Pulmonary artery endothelial cell (primary cell): ENCODE measurements at regions not wholly inside any gene's neighbourhood (a gene's known extent, or its start where the extent isn't known, plus 50 kb on each side); places are given as distances from the start of the nearest gene placed in this dataset.
"Not testable (repeated sequence)": the region's sequence is repeated elsewhere in the genome, so short reads cannot be mapped to it uniquely, and the experiment has no call there.

Experiments used
- DNase-seq: peaks from one replicate; pipeline ENCODE4 v3.0.0-alpha.2; 2011; ENCODE audit warnings: low read depth, low spot score

DNA sequence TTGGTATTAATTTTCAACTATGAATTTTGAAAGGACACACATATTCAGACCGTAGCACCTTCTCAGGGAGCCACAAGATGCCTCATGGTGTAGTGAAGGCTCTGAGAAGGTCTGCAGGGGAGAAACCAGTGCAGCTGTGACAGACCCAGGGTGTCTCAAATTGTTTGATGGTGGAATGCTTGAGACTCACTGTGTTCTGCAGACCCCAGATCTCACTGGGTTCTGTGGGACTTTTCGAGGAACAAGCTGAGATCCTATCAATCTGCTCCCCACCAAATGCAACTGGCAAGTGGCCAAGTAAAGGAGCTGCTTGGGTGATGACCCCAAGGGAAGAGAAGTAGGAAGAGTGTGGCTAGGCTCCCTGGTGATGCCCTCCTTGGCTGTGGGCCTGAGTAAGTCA, 130.5 kb upstream of the UNC5B start:
- DNase-seq = no peak

DNA sequence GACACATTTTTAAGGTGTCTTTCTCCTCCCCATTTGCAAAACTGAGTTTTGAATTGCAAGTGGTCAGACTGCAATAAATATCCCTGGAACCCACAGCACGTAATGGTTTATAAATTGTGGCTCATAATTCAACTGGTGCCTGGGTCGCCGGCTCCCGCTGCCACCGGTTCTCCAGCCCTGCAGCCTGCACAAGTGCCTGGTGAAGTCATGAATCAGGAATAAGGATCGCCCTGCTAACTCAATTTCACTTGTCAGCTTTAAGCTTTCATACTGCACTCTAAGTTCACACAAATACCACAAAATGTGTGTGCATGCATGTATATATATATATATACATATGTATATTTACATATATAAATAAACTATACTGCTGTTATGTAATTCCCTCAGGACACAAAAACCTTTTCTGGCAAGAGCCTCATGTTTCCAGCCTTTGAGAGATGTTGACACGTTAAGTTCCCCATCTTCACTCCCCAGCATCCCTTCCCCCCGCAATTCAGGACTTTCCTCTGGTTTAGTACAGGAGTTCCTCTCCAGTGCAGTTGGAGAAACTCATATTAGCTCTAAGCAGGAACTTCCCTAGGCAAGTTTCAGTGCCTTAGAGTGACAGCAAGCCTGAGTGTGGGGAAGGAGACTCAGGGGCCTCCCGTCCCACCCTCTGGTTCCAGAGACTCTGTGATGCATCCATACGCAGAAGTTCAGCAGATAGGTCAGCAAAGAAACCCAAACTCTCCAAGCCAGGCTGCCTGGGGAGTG, 129.2 kb upstream of the UNC5B start:
- DNase-seq = no peak

DNA sequence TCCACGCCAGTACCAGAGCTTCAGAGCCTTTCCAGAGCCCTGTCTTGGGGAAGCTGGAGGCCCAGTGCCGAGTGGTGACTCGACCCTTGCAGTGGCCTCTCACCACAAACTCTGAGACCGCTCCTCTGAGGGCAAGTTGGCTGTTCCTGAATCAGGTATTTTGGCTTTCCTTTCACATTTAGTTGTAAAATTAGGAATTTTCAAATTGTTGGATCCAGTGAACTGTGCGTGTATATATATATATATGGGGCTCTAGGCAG, 128.7 kb upstream of the UNC5B start:
- no peak for DNase-seq

DNA sequence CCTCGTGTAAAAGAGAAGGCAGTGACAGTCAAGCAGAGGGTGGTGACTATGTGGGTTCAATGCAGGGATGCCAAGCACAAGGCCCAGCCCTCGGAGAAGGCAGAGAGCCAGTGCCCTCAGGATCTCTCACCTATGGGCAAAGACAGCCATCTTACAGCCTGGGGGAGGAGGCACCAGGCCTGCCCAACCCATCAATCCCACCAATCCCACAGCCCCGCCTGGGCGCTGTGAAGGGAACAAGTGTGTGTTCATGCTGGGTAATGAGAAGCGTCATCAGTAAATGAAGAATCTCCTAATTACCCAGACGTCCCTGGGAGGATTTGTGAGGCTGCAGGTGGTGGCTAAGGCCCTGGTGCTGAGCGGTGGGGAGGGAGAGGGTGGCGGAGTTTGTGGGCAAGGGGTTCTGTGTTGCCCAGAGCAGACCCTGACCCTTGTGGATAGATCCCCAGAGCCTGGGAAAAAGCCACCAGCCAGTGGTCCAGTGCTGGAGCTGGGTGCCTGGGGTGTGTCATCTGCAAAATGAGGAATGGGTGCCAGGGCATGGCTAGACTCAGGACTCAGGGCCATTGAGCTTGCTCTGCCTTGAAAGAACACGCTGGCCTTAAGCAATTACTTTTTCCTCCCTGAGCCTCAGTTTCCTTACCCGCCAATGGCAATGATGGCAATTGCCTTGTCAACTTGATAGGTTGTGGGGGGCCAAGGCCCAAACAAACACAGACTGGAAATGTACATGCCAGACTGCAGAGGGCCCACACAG, 128.1 kb upstream of the UNC5B start:
- DNase-seq = no peak

DNA sequence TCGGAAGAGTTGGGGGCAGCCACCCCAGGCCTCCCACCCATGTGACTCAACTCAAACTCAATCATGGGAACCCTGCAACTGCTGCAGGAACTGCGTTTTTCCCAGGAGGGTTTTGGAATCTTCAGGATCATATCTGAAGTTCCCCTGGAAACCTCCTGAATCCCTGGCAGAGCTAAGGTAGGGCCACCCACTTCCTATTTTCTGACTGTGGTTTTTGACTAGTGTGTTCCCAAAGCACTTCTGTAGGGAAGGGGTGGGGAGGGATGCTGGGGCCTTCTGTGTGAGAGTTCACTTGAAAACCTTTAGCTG, 127.6 kb upstream of the UNC5B start:
- DNase-seq = no peak

DNA sequence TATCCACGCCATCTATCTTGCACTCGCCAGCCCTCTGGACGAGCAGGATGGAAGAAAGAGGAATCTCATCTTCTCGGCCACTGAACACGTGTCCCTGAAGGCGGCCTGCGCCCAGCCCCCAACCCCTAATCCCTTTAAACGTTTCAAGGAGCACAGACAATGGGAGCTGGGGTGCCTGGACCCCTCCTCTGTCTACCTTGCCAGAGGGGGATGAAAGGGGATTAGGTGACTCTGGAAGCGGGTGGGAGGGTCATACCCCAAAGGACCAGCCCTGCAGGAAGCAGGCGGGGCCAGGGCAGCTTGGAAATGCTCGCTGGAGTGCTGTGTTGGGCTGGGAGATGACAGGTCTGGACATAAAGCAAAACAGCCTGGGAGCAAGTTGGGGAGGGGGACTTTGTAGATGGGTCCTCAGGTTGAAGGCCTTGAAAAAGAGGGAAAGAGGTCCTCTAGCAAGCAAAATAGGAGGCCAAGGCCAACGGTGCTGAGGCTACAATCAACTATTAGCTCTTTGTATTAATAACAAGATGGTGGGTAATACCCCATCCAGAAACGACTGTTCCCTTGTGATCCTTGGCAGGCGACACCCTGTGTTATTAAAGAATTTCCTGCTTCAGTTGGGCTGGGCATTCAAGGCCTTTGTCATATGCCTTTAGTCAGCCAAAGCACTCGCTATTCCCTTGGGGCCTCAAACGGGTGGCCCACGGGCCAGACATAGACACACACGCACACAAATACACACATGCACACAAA, 126.5 kb upstream of the UNC5B start:
- no peak for DNase-seq

- no peak for DNase-seq
Observed at GRCh38 chr10:71086439-71087080, 125.8 kb upstream of the UNC5B start.

DNA sequence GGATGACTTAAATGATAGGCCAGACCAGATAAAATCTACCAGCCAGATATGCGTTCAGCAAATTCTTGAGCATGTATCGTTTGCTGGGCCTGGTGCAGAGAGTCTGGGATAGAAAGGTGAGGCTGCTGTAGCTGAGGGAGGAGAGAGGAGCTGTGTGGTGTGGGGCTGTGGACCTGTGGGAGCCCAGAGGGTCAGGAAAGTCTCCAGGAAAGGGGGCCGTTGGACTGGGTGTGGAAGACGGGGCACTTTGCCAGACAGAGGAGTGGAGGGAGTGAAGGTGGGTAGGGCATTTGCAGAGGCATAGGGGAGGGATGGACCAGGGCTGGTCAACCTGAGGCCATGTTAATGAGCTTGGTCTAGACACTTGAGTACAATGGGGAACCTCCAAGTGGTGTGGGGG, 124.7 kb upstream of the UNC5B start:
- DNase-seq = no peak

DNA sequence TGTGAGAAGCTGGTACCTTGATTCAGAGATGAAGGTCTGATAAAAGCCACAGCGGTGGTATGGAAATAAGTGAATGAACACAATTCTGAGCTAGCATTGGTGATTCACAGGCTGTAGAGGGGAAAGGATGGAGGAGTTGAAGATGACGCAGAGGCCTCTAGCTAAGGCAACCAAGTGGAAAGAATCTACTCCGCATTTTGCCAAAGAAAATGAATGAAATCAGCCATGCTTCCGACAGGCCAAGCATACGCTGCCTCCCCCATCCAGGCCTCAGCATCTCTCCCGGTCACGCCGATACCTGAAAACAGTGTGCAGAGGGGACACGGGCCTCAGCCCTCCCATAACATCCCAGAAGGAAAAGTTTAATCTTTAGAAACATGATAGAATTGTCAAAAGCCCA, 124.3 kb upstream of the UNC5B start:
- DNase-seq = no peak

GRCh38 chr10:71088578-71088977, 123.8 kb upstream of the UNC5B start:
- not testable (repeated sequence) for DNase-seq

DNA sequence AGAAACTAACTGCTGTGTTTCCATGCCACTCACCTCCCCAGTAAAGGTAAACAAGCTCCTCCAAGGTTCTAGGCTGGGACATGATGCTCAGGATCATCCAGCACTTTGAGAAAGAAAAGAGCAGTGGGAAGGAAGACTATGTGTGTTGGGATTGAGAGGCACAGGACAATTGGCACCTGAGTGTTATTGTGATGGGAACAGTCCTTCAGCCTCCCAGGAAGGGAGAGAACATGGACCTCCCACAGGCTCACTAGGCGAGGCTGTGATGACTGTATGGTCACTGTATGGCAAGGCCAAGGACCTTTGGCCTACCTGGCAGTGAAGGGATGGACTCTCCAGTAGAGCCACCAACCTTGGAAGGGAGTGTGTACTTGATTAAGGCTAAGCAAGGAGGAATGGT, 123.2 kb upstream of the UNC5B start:
- no peak for DNase-seq

- no peak for DNase-seq
Observed at GRCh38 chr10:71090330-71090729, 122.0 kb upstream of the UNC5B start.

DNA sequence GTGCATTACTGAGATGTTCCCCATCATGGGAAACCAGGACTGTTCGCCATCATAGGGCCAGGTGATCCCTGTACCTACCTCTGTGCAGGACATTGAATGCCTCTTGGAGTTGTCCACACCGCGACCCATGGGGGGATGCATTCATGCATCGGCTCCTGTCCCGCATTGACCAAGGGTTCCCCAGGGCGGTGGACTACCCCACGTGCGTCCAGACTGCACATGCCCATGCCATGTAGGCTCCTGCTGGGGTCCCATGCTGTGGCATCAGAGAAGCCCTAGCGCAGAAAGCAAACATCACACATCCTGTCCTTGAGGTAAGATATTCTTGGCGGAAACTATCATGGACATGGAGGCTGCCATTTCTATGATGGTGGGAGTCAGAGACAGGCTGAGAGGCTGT, 121.6 kb upstream of the UNC5B start:
- no peak for DNase-seq

DNA sequence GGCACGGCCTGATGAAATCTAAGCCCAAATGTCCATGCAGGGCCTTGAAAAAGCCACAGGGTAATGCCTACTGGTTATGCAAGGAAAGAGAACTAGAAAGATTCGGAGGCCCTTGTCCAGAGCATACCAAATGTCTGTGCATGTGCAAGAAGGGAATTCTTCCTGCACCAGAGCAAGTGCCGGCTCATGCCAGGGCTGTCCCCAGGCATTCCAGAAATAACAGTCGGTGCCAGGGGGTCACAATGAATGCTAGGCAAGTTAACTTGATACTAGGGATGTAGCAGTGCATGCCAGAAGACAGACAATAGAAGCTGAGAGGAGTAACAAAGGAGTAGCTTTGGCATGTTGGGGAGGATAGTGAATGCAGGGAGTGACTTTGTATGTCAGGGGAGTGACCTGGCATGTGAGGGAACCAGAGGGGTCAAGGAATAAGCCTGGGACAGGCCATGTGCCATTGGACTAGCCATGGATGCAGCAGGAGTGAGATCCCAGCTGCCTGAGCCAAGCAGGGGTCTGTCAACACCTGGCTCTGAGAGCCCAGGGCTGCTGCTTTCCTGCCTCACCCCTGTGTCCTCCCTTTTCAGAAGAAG, 119.5 kb upstream of the UNC5B start:
- DNase-seq = no peak

- no peak for DNase-seq
Observed at GRCh38 chr10:71093531-71093930, 118.8 kb upstream of the UNC5B start.

GRCh38 chr10:71094712-71095390, 117.5 kb upstream of the UNC5B start:
- DNase-seq = no peak

DNA sequence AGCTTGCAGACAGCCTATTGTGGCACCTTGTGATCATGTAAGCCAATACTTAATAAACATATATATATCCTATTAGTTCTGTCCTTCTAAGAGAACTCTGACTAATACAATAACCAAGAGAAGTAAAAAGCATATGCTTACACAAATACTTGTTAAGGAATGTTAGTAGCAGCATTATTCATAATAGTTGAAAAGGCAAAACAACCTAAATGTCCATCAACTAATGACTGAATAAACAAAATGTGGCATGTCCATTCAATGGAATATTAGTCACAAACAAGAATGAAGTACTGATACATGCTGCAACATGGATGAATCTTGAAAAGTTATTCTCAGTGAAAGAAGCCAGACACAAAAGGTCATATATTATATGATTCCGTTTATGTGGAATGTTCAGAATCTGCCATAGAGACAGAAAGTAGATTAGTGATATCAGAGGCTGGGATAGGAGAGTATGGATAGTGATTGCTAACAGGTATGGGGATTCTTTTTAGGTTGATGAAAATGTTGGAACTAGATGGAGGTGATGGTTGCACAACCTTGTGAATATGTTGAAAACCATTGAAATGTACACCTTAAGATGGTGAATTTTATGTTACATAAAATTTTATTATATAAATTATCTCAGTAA, 112.5 kb upstream of the UNC5B start:
- DNase-seq = no peak

DNA sequence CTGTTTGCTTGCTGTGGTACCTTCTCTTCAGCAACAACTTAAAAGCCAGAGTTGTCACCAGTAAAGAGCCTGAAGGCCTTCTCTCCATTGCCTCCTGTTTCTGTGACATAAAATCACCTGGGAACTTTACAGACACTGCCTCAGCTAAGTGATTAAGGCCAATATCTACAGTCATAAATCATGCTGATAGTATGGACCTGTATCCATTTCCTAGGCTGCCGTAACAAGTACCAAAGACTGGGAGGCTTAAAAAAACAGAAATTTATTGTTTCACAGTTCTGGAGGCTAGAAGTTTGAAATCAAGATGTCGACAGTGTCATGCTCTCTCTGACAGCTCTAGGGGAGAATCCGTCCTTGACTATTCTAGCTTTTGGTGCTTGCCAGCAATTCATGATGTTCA, 108.4 kb upstream of the UNC5B start:
- DNase-seq = no peak

DNA sequence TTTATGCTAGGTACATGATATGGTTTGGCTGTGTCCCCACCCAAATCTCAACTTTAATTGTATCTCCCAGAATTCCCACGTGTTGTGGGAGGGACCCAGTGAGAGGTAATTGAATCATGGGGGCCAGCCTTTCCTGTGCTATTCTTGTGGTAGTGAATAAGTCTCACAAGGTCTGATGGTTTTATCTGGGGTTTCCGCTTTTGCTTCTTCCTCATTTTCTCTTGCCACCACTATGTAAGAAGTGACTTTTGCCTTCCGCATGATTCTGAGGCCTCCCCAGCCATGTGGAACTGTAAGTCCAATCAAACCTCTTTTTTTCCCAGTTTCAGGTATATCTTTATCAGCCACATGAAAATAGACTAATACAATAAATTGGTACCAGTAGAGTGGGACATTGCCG, 106.2 kb upstream of the UNC5B start:
- DNase-seq = not testable (repeated sequence)

GRCh38 chr10:71107117-71107516, 105.3 kb upstream of the UNC5B start:
- not testable (repeated sequence) for DNase-seq

DNA sequence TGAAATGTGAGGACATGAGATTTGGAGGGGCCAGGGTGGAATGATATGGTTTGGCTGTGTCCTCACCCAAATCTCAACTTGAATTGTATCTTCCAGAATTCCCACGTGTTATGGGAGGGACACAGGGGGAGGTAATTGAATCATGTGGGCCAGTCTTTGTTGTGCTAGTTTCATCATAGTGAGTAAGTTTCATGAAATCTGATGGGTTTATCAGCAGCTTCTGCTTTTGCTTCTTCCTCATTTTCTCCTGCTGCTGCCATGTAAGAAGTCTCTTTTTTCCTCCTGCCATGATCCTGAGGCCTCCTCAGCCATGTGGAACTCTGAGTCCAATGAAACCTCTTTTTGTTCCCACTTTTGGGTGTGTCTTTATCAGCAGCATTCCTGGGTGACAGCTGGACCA, 104.3 kb upstream of the UNC5B start:
- DNase-seq = not testable (repeated sequence)
